H1 (cell line): ENCODE measurements at regions not wholly inside any gene's neighbourhood (a gene's known extent, or its start where the extent isn't known, plus 50 kb on each side); places are given as distances from the start of the nearest gene placed in this dataset.

ENCODE experiments used
- CHD2 ChIP-seq: IDR thresholded peaks from 2 replicates; pipeline ENCODE4 v1.6.1; 2012; ENCODE audit warnings: low read length, improper control_type of control experiment
- PHF8 ChIP-seq: fragments of 200-600 bp; sonication (generic); conservative IDR thresholded peaks from 2 replicates; pipeline ENCODE4 v1.7.1; 2012; ENCODE audit warnings: low read depth, mild to moderate bottlenecking, inconsistent platforms, low read length, moderate library complexity
- TBP ChIP-seq: IDR thresholded peaks from 2 replicates; pipeline ENCODE4 v1.6.1; 2011; ENCODE audit warnings: low read depth, low read length, improper control_type of control experiment
- TCF12 ChIP-seq: IDR thresholded peaks from 2 replicates; pipeline ENCODE4 v1.6.1; 2011; ENCODE audit warnings: low read depth, mild to moderate bottlenecking, low read length

GRCh38 chr11:71358122-71358728 lies 90.0 kb downstream of the DHCR7 start (continued):
- no peak for TF ChIP-seq TBP
- TF ChIP-seq CHD2 = no peak
- no peak for TF ChIP-seq PHF8
- no peak for TF ChIP-seq TCF12
